Adrenal gland (tissue), 5 donors: ENCODE measurements at regions not wholly inside any gene's neighbourhood (a gene's known extent, or its start where the extent isn't known, plus 50 kb on each side); places are given as distances from the start of the nearest gene placed in this dataset.

Experiments used
- POLR2A ChIP-seq, 2 donors: fragments of 450-650 bp; IDR thresholded peaks; one replicate each; pipeline ENCODE4 v1.6.1; 2017; ENCODE audit warnings: antibody characterized with exemption in 2 of 2, mild to moderate bottlenecking in 2 of 2, moderate library complexity in 1 of 2
- TF ChIP-seq, protein P1 (sequence below), 6 experiments: fragments of 450-650 bp in 4 of 6; fragments of 200-600 bp in 2 of 6; sonication (generic) in 1 of 6; IDR thresholded peaks; 1 replicate in 5 of 6; 2 replicates in 1 of 6; pipeline versions ENCODE4 v1.5.1 to v1.8.0; 2016 to 2021; ENCODE audit warnings: antibody characterized with exemption in 6 of 6, mild to moderate bottlenecking in 2 of 6, moderate library complexity in 1 of 6
- donor health status: DM: no; HTN: no; CAD: no.

- TF ChIP-seq, protein P1, sequence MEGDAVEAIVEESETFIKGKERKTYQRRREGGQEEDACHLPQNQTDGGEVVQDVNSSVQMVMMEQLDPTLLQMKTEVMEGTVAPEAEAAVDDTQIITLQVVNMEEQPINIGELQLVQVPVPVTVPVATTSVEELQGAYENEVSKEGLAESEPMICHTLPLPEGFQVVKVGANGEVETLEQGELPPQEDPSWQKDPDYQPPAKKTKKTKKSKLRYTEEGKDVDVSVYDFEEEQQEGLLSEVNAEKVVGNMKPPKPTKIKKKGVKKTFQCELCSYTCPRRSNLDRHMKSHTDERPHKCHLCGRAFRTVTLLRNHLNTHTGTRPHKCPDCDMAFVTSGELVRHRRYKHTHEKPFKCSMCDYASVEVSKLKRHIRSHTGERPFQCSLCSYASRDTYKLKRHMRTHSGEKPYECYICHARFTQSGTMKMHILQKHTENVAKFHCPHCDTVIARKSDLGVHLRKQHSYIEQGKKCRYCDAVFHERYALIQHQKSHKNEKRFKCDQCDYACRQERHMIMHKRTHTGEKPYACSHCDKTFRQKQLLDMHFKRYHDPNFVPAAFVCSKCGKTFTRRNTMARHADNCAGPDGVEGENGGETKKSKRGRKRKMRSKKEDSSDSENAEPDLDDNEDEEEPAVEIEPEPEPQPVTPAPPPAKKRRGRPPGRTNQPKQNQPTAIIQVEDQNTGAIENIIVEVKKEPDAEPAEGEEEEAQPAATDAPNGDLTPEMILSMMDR (IDR thresholded peaks at IDR 0.05) = no peak
- no peak for TF ChIP-seq POLR2A (IDR thresholded peaks at IDR 0.05)
These were observed 210.2 kb downstream of the MREG start for GRCh38 chr2:215803150-215803549.
